HG03196 (cell line): ENCODE measurements at regions not wholly inside any gene's neighbourhood (a gene's known extent, or its start where the extent isn't known, plus 50 kb on each side); places are given as distances from the start of the nearest gene placed in this dataset.

ENCODE experiments used
- ATAC-seq: cut with Tn5 transposase; IDR thresholded peaks from one replicate; pipeline ENCODE4 v1.9.1; 2021; ENCODE audit not compliant: unreplicated experiment

DNA sequence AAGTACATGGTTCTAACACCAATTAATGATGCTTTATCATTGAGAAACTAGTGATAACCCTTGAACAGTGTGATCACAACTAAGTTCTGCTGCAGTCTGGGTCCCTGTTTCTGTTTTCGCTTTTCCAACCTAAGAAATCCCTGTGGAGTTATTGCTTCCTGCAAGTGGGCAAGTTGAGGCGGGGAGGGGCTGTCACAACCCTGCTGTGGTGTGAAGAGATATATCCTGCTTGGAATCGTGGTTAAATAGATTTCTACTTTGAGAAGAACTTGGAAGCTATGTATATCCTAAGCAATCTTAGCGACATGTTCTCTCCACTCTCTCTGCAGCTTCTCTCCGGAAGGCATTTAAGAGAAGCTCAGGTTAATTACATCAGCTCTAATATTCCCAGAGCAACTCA lies 1223.6 kb downstream of the EPHA7 start:
- no peak for ATAC-seq

DNA sequence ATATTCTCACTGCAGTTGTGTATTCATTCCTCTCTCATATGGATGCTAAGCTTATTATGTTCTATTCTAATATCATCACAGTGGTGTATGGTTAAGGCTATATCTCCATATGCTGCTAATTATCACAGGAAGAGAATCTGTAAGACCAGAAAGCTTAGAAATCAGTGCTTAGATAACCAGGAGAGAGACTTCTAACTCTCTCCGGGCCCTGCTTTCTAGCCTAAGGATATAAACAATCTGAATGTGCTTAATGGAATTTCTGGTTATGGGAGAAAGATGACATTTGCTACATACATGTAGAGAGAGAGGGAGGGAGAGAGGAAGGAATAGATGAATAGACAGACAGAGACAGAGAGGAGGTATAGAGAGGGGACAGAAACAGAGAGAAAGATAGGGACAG lies 1231.3 kb downstream of the EPHA7 start:
- no peak for ATAC-seq

DNA sequence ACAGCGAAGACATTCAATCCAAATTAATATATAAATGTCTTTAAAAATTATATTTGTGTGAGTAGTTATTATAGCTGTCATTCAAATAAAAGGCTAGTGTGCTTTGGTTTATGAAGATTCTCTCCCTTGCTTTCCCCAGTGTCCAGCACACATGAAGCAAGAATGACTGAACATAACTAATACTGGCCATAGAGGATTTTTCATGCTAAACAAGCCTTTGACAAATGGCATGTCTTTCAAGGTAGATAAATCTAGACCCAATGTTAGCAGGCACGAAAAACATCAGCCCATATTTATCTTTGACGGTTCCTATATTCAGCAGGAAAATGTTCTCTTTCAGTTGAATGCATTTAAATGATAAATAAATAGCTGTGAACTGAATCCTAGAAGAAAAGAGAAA lies 1234.4 kb downstream of the EPHA7 start:
- ATAC-seq, result no peak

DNA sequence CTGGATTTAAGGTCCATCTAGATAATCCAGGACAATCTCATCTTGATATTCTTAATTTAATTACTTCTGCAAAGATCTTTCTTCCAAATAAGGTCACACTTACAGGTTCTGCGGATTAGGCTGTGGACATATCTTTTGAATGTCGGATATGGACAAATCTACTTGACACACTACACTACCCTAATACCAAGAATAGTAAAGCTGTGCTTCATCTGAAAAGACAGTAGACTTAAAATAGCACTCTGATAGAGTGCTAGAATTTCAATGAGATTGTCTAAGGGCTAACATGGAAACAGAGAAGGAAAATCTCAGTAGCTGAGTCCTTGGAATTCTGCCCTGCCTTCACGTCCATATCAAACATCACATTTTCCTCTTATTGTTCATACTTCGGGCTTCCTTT lies 1238.0 kb downstream of the EPHA7 start:
- ATAC-seq, result no peak

DNA sequence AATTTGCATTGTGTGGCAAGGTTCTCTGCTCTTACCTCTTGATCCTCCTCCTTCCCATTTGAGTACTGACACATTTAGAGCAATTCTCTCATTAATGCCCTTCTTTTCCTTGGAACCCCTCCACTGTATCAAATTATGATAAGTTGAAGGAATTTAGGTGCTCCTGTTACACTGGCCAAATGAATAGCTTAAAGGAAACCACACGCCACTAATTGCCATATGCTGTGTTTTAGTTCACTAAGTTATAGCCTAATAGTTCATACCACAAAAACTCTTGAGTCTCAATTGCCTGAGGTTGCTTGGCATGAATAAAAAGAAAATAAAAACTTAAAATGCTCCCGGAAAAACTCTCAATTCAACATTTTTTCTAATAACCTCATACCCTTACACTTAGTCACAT lies 1239.3 kb downstream of the EPHA7 start:
- no peak for ATAC-seq

DNA sequence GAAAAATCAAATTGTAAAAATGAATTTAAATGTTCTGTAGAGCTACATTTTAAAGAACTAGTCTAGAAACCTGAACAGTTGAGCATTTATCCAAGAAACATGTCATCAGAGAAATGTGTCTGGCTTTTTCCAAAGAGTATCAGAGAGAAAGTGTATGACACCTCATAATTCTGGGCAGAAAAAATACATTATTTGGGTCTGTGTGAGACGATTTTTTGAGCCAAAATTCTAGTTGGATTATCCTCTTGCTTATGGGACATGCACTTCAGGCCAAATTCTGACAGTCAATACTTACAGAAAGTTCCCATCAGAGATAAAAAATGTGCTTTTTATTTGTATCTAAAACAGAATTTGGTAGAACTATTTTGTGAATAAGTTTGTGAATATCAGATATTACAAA lies 1242.7 kb downstream of the EPHA7 start:
- ATAC-seq, result no peak

DNA sequence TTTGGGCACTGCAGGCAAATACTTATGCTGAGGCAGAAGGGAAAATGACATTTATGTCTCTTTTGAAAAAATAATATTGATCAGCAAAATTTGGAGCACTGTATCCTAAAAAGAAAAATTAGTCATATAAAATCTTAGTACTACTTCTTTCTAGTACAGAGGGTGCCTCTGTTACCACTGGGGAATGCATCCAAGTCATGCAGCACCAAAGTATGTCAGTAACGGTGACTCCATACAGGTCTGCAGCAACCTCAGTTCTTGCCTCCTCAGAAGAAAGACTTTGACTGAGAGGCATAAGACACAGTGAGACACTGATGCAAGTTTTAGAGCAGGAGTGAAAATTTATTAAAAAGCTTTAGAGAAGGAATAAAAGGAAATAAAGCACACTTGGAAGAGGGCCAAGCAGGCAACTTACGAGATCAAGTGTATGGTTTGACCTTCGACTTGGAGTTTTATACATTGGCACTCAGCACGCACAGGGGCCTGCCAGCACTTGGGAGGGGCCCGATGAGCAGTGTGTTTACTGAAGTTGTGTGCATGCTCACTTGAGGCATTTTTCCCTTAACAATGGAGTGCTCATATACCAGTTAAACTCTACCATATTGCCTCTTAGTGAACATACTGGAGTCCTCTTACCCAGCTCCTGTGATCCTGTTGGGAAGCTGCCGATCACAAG lies 1244.8 kb downstream of the EPHA7 start:
- no peak for ATAC-seq

DNA sequence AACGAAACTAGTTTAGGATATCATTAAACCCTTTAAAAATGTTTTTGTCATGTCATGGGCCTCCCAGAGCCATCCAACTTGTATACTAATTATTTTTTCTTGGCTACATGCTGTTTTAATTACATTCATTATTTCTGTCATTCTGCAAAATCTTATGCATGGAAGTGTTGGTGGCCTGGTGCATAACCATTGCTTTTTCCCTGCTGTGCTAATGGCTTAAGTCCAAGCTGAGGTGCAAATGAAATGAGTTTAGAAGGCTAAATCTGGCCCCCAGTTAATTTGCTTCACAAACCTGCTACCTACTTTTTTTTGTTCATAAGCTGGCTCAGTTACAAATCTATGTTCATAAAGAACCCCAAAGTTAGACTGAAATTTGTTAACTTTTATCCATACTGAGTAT lies 1249.9 kb downstream of the EPHA7 start:
- ATAC-seq, result no peak

DNA sequence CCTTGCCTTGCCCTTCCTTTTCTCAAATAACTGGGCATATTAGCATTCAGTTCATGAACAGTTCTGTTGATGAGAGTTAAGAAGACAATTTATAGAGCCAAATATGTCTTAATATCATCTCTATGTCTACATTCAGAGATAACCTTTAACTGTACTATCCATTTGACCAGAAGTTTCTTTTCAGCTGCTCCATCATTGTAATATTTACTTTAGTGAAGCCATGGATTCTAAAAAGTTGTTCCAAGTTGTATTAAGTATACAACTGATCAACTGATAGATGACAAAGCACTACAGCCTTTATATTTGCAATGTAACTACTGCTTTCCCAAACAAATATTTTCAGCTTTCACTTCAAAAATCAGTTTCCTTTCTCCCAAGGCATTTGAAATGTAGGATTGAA lies 1252.7 kb downstream of the EPHA7 start:
- no peak for ATAC-seq

DNA sequence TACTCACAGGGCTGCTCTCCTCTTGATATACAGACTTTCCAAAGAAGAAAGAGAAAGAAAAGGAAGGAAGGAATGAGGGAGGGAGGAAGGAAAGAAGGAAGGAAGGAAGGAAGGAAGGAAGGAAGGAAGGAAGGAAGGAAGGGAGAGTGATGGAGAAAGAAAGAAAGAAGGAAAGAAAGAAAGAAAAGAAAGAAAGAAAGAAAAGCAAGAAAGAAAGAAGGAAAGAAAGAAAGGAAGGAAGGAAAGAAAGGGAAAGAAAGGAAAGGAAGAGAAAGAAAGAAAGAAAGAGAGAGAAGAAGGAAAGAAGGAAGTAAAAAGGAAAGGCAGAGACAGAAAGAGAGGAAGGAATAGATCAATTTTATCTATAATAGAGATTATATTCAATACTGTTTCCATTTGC lies 1257.4 kb downstream of the EPHA7 start:
- ATAC-seq, result no peak

DNA sequence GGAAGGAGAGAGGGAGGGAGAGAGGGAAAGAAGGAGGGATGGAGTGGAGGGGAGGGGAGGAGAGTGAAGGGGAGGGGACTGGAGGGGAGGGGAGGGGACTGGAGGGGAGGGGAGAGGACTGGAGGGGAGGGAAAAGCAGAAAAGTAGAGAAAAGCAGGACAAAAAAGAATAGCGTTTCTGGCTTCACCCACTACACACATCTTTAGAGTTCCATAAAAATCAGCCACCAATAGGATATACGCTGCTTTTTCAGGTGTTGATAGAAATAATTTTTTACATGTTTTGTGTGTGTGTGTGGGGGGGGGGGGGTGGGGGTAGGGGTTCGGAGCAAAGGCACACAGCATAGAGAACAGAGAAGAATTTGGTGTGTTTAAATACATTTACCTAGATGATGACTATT lies 1259.1 kb downstream of the EPHA7 start:
- ATAC-seq, result no peak

DNA sequence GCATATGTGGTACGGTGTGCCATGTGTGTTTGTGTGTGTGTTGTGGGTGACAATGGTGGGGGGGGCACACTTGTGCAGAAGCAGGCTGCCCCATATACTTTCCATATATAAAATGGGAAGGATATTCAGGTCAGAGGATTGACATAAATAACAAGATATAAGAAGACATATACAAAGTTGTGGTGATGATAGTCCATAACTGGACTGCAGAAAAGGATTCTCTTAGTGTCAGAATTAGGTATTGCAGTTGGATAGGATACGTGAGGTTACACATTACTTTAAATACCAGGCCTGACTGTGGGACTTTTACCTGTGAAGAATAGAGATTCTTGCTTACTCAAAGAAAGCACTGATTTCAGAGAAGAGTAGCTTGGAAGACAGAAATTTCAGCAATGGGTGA lies 1260.3 kb downstream of the EPHA7 start:
- no peak for ATAC-seq

DNA sequence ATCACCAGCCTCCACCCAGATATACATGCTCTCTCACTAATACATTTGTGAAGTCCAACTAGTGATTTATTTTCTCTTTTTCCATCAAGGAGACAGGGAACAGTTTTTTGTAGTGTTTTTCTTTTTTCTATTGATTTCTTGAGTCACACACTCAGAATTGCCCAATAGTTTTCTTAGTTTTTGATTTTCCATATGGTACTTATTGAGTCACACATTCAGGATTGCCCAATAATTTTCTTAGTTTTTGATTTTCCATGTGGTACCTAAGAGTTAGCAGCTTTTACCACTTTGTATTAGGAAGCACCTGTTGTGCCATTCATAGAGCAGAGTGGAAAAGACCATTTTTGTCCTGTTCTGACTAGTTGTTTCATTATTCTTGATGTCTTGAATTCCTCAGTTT lies 1268.8 kb downstream of the EPHA7 start:
- ATAC-seq, result no peak

DNA sequence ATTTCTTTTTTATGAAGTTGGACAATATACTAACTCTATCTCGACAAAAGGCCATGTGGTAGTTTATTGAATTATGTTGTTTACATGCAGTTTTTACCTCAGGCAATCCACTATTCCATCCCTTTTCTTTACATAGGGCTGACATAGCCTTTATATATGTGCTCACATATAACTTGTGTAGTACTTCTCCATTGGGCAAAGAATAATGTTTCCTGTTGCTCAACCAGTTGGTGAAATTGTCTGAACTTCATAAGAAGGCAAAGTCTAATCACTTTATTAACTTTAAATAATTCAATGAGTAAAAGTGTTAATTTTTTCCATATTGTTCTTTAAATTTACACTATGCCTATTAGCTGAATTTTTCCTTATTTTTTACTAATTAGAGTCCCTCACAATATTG lies 1272.1 kb downstream of the EPHA7 start:
- ATAC-seq, result no peak

DNA sequence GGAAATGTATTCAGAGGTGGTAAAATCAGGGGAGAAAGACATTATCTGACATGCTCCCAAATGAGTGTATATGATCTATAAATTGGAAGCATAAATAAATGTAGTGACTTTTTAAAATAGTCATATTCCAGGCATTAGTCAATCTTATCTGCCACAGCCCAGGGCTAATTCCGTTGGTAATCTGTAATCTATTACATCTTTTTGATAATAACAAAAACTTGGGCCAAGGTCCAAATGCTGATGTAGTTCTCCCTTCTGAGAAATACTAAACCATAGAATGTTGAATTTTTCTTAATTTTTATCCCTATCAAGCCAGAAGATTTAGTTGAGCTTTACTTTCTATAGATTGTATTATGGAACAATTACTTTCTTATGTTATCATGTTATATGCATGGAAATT lies 1279.8 kb downstream of the EPHA7 start:
- no peak for ATAC-seq

DNA sequence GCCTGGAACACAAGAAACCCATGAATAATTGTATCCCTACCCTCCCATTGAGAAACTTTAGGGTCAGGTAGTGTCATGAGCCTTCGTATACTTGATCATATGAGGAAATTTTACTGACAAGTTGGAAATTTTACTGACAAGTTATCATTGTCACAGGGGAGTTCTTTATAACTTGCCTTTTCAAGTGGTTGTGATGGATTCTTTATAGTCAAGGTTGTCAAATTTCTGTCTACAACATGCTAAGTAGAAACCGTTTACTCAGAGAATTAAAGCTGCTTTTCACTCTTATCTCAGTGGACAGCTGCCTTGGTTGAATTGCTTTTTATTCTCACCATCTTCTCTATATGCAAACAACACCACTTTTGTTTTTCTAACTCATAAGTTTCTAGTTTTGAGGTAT lies 1286.4 kb downstream of the EPHA7 start:
- no peak for ATAC-seq

DNA sequence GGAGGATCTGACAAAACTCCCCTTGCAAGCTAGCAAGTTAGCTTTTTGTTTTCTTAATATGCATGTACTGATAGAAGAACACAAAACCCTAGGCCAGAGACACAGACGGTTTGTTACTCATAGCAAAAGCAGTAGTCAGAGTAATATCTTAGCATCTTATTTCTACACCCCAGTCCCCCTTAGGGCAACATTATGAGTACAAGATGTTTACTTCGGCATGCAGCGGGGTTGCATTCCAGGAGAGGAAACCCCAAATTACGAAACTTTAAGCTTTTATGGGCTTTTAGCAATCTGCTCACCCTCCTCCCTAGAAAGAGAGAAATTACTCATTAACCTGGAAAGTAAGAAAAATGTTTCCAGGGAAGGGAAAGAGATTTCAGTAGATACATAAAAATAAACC lies 1286.9 kb downstream of the EPHA7 start:
- ATAC-seq, result no peak

DNA sequence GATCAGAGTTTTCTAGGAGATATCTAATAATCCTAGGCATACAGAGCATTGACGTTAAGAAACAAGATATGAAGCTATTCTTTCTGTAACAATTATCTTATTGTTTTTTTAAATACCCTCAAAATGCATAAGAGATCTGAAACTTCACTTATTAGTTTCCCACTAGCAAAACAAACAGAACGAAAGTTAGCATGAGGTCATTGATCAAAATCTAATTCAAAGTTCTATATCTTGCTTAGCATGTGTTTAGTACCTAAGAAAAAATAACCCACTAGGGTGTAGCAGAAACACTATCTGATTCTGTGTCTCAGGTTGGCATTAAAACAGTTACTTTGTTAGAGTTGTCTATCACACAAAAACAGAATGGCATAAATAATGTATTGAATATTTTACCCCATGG lies 1288.4 kb downstream of the EPHA7 start:
- ATAC-seq, result no peak

DNA sequence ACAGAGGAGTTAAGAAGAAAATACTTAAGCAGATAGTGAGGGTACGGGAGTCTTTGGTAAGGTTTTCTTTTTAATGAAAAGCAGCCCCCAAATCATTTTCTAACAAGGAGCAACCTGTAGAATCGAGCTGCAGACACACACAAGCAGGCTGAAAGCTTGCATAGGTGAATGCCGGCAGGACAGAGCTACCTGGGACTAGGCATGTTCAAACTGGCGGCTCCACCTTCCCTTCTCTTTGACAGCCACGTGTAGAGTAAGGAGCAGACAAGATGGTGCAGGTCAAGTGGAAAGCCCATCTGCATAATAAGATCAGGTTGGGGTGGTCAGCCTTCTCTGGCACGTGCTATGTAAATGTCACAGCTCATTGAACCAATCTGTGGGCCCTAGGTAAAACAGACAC lies 1292.4 kb downstream of the EPHA7 start:
- ATAC-seq, result no peak

DNA sequence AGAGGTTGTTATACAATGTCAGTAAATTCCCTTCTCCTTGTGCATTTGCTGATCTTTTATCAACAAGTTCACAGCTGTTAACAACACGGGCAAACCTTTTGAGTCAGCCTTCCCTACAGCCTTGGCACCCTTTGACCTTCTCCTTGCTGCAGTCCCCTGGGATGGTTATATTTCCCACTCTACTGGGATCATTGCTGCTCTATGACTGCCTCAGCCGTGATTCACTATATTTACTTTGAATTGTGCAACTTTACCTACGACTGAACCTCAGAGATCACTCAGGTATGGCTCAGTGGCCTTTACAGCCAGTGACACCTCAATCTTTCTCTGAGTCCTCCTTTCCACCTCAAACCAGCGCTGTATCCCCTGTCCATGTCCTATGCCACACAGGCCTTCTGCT lies 1293.3 kb downstream of the EPHA7 start:
- no peak for ATAC-seq

DNA sequence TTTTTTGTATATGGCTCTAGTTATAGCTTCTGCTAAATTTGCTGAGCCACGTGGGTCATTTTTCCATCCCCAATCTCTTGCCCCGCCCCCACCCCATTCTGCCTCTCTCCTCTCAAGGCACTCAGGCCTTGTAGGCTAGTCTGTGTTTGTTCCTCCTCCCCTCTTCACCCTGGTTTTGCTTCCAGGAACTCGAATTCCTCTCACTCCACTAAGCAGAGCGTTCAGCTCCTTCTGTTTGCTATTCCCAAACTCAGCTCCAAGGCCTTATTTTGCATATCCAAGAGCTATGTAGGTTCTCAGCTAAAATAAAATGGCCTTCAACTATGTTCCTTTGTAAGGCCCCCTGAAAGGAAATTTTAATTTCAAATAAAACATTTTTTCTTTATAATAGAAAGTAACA lies 1293.7 kb downstream of the EPHA7 start:
- ATAC-seq, result no peak

DNA sequence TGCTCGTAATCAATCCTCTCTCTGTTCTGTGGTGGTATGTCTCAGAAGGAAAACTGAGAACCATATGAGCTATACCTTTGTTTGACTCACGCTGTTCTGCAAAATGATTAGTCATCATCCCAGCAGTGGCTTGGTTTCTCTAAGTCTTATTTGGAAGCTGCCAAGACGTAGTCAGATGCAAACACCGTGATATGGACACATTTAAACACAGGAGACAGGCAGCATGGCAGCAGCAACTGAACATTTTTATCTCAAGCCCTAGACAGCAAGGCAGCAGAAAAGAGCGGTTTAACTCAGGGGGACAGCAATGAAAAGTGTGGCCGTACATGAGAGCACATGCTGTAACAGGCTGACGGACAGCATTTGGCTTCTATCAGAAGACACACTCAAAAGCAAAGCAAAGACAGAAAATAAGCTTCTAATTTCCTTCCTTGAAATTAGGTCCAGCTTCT lies 1295.1 kb downstream of the EPHA7 start:
- no peak for ATAC-seq

DNA sequence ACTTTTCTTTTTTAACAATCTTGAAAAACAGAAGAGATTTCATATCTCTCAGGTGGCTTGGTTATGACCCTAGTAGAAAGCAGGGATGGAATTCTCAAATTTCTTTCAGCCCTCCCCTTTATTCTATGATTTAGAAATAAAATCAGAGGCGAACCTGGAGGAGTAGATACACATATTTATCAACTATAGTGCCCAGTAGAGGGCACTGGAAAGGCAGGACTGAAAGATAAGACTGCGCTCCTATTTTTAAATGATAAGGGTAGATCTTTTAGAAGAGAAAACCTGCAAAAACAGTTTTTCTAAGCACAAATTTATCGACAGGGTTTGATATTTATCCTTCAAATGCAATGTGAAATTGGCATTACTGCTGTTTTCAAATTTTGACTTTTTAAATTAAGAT lies 1296.6 kb downstream of the EPHA7 start:
- no peak for ATAC-seq

DNA sequence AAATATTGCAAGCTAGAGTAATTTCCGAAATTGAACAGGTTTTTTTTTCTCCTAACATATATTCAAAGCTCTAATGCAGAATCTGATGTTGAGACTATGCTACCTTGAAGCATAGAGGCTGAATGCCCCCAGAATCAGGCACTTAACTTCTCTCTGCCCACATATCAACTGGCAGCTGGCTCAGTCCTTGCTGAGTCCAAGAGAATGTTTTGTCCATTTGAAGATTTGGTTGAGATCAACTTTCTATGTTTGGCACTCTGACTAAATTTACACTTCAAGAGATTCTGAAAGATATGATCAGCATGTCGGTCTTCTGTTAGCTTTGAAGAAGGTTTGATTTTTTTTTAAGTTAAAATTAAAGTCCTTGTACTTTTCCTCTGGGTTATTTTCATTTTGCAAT lies 1298.1 kb downstream of the EPHA7 start:
- no peak for ATAC-seq
